ENCODE measurements at regions not wholly inside any gene's neighbourhood (a gene's known extent, or its start where the extent isn't known, plus 50 kb on each side); places are given as distances from the start of the nearest gene placed in this dataset.

DNA sequence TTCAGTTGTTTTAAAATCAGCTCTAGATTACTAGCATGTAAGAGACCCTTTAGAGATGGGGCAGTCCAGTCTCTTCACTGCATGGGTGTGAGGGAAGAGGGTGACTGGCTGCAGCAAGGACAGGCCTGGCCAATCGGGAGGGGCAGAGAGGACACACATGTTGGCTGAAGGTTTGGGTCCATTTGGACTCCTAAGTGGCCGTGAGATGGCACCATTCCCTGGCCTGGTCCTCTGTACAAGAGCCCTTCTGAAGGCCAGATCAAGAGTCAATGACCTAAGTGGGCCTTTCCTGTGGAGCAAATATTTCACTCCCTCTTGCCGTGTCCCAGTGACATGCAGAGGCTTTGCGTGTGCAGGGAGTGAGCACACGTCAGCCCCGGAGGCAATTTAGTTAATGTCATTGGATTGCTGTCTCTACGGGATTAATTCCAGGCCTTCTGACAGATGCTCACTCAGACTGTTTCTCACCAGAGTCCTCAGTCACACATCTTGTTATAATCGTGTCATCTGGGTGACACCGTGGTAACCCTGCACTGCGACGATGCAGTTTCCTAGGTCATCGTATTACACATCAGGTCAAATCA lies 613.0 kb downstream of the NPHP4 start:
- no peaks in the 10 kb centered on the region for H3K79me2 ChIP-seq (ENCODE audit: insufficient read depth, low read length)
- TF ChIP-seq, protein P1, sequence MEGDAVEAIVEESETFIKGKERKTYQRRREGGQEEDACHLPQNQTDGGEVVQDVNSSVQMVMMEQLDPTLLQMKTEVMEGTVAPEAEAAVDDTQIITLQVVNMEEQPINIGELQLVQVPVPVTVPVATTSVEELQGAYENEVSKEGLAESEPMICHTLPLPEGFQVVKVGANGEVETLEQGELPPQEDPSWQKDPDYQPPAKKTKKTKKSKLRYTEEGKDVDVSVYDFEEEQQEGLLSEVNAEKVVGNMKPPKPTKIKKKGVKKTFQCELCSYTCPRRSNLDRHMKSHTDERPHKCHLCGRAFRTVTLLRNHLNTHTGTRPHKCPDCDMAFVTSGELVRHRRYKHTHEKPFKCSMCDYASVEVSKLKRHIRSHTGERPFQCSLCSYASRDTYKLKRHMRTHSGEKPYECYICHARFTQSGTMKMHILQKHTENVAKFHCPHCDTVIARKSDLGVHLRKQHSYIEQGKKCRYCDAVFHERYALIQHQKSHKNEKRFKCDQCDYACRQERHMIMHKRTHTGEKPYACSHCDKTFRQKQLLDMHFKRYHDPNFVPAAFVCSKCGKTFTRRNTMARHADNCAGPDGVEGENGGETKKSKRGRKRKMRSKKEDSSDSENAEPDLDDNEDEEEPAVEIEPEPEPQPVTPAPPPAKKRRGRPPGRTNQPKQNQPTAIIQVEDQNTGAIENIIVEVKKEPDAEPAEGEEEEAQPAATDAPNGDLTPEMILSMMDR (IDR thresholded peaks at IDR 0.05; ENCODE audit: extremely low read depth, low read depth, low read length), result no peak
- H3K27ac ChIP-seq (ENCODE audit: low read depth, low read length), result no peak overlapping the region
- no peak for DNase-seq (ENCODE audit: insufficient read length, low spot score, missing footprints)
- no peaks in the 10 kb centered on the region for H3K27me3 ChIP-seq (ENCODE audit: insufficient read depth, low read length)
- H3K4me3 ChIP-seq (ENCODE audit: insufficient read depth, low read length), result no peak overlapping the region
- H4K20me1 ChIP-seq (ENCODE audit: insufficient read depth, low read length), result no peaks in the 10 kb centered on the region
- peaks cover 2% of the 10 kb centered on the region for H3K9me3 ChIP-seq (ENCODE audit: low read depth, low read length)
- H3K4me2 ChIP-seq (ENCODE audit: insufficient read depth, low read length), result no peak overlapping the region
- no peaks in the 10 kb centered on the region for H3K4me1 ChIP-seq (ENCODE audit: insufficient read depth, low read length)
- no peak overlapping the region for H2AFZ ChIP-seq (ENCODE audit: low read length)
- H3K36me3 ChIP-seq (ENCODE audit: insufficient read depth, low read length), result no peaks in the 10 kb centered on the region

DNA sequence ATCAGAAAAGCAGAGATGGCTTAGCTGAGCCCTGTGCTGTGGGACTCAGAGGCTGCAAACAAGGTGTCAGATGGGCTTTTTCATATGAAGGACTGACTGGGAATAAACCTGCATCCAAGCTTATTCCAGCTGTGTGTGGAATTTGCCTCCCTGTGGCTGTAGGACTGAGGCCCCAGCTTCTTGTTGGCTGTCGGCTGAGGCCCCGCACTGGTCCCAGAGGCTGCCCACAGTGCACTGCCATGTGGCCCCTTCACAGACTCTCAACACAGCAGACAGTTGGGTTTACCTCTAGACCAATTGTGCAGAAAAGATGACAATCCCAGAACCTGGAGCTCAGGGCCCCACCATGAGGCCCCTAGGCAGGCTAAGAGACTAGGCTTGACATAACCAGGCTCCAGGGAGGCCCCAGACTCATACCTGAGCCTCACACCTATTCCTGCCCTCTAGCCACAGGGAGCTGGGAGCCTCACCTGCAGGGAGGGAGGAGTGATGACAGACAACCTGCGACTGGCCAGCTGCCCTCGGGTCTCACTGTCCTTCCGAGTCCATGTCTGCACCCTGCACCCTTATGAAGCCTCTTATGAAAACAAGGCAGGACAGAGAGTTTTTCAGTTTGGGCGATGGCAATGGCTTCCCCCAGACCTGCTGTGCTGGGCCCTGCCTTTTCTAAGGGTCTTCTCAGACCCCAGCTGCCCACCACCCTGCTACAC lies 615.5 kb downstream of the NPHP4 start:
- Histone ChIP-seq H3K4me1 (ENCODE audit: insufficient read depth, low read length) (no peaks in the 10 kb centered on the region), H3K9me3 (ENCODE audit: low read depth, low read length) (peaks cover 2% of the 10 kb centered on the region), H3K79me2 (ENCODE audit: insufficient read depth, low read length) (no peaks in the 10 kb centered on the region), H3K4me3 (ENCODE audit: insufficient read depth, low read length) (no peak overlapping the region), H3K36me3 (ENCODE audit: insufficient read depth, low read length) (no peaks in the 10 kb centered on the region), H4K20me1 (ENCODE audit: insufficient read depth, low read length) (no peaks in the 10 kb centered on the region), H3K27ac (ENCODE audit: low read depth, low read length) (no peak overlapping the region), H3K27me3 (ENCODE audit: insufficient read depth, low read length) (no peaks in the 10 kb centered on the region), H2AFZ (ENCODE audit: low read length) (no peak overlapping the region), H3K4me2 (ENCODE audit: insufficient read depth, low read length) (no peak overlapping the region)
- no peak for DNase-seq (ENCODE audit: insufficient read length, low spot score, missing footprints)
- TF ChIP-seq, protein P1 (IDR thresholded peaks at IDR 0.05; ENCODE audit: extremely low read depth, low read depth, low read length), result no peak

- DNase-seq (ENCODE audit: insufficient read length, low spot score, missing footprints), result no peak
- H3K9me3 ChIP-seq (ENCODE audit: low read depth, low read length), result peaks cover 2% of the 10 kb centered on the region
Measured at GRCh38 chr1:5375481-5375880, 616.7 kb downstream of the NPHP4 start.

DNA sequence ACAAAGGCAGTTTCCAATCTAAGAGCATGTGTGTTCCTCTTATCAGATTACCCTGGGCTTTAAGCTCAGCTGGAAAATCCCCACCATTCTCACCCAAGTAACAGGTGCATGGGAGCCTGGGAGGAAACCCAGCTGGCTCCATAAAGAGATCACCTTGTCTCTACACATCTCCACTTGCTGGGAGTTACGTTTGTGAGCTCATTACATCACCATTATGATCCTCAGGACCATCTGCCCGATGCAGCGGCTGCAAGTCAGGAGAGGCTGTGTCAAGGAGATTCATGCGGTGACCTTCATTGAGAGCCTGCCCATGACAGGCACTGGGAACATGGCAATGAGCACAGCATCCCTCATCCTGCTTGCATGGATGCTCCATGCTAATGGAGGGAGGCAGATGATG lies 618.0 kb downstream of the NPHP4 start:
- H3K79me2 ChIP-seq (ENCODE audit: insufficient read depth, low read length), result no peaks in the 10 kb centered on the region
- H3K4me2 ChIP-seq (ENCODE audit: insufficient read depth, low read length), result no peak overlapping the region
- H2AFZ ChIP-seq (ENCODE audit: low read length), result no peak overlapping the region
- no peaks in the 10 kb centered on the region for H4K20me1 ChIP-seq (ENCODE audit: insufficient read depth, low read length)
- no peaks in the 10 kb centered on the region for H3K4me1 ChIP-seq (ENCODE audit: insufficient read depth, low read length)
- peaks cover 2% of the 10 kb centered on the region for H3K9me3 ChIP-seq (ENCODE audit: low read depth, low read length)
- H3K4me3 ChIP-seq (ENCODE audit: insufficient read depth, low read length), result no peak overlapping the region
- no peaks in the 10 kb centered on the region for H3K36me3 ChIP-seq (ENCODE audit: insufficient read depth, low read length)
- no peak for DNase-seq (ENCODE audit: insufficient read length, low spot score, missing footprints)
- TF ChIP-seq, protein P1 (IDR thresholded peaks at IDR 0.05; ENCODE audit: extremely low read depth, low read depth, low read length), result no peak
- no peak overlapping the region for H3K27ac ChIP-seq (ENCODE audit: low read depth, low read length)
- no peaks in the 10 kb centered on the region for H3K27me3 ChIP-seq (ENCODE audit: insufficient read depth, low read length)

More at GRCh38 chr1:5375481-5375880, 616.7 kb downstream of the NPHP4 start:
- Histone ChIP-seq H3K4me2 (ENCODE audit: insufficient read depth, low read length) (no peak overlapping the region), H3K27me3 (ENCODE audit: insufficient read depth, low read length) (no peaks in the 10 kb centered on the region), H4K20me1 (ENCODE audit: insufficient read depth, low read length) (no peaks in the 10 kb centered on the region), H3K36me3 (ENCODE audit: insufficient read depth, low read length) (no peaks in the 10 kb centered on the region), H3K79me2 (ENCODE audit: insufficient read depth, low read length) (no peaks in the 10 kb centered on the region), H2AFZ (ENCODE audit: low read length) (no peak overlapping the region), H3K27ac (ENCODE audit: low read depth, low read length) (no peak overlapping the region), H3K4me1 (ENCODE audit: insufficient read depth, low read length) (no peaks in the 10 kb centered on the region), H3K4me3 (ENCODE audit: insufficient read depth, low read length) (no peak overlapping the region)
- TF ChIP-seq, protein P1 (IDR thresholded peaks at IDR 0.05; ENCODE audit: extremely low read depth, low read depth, low read length), result no peak
